H9 (cell line): ENCODE measurements at regions not wholly inside any gene's neighbourhood (a gene's known extent, or its start where the extent isn't known, plus 50 kb on each side); places are given as distances from the start of the nearest gene placed in this dataset.

Experiments used
- DNase-seq: peaks from one replicate; pipeline ENCODE4 v3.0.0-alpha.2; 2017
- H2AFZ ChIP-seq: one replicate; pipeline ENCODE4 v1.6.1; 2013; ENCODE audit warnings: mild to moderate bottlenecking, low read length, control low read depth, moderate library complexity
- H2AK5ac ChIP-seq: 2 replicates; pipeline ENCODE4 v1.6.1; 2013; ENCODE audit warnings: low read length, control low read depth, mixed read lengths; ENCODE audit not compliant: insufficient read length
- H2BK120ac ChIP-seq: one replicate; pipeline ENCODE4 v1.6.1; 2013; ENCODE audit warnings: low read depth, mild to moderate bottlenecking, low read length, control low read depth, inconsistent platforms; ENCODE audit not compliant: poor library complexity, severe bottlenecking
- H2BK12ac ChIP-seq: 2 replicates; pipeline ENCODE4 v1.6.1; 2013; ENCODE audit warnings: low read length, control low read depth, mixed read lengths, low read depth; ENCODE audit not compliant: insufficient read length
- H2BK15ac ChIP-seq: 2 replicates; pipeline ENCODE4 v1.6.1; 2013; ENCODE audit warnings: low read depth, low read length, control low read depth
- H2BK20ac ChIP-seq: one replicate; pipeline ENCODE4 v1.6.1; 2013; ENCODE audit warnings: low read depth, mild to moderate bottlenecking, low read length, control low read depth, inconsistent platforms; ENCODE audit not compliant: poor library complexity, severe bottlenecking
- H2BK5ac ChIP-seq: 2 replicates; pipeline ENCODE4 v1.6.1; 2013; ENCODE audit warnings: low read length, control low read depth, mixed read lengths; ENCODE audit not compliant: insufficient read length
- H3K14ac ChIP-seq: 2 replicates; pipeline ENCODE4 v1.6.1; 2013; ENCODE audit warnings: low read length, control low read depth; ENCODE audit not compliant: insufficient read depth
- H3K18ac ChIP-seq: 2 replicates; pipeline ENCODE4 v1.6.1; 2013; ENCODE audit warnings: low read depth, mild to moderate bottlenecking, mixed read lengths, low read length, control low read depth; ENCODE audit not compliant: insufficient read length
- H3K23ac ChIP-seq: 2 replicates; pipeline ENCODE4 v1.6.1; 2013; ENCODE audit warnings: low read length, control low read depth, mixed read lengths, low read depth; ENCODE audit not compliant: insufficient read length
- H3K23me2 ChIP-seq: 2 replicates; pipeline ENCODE4 v1.6.1; 2013; ENCODE audit warnings: low read depth, mild to moderate bottlenecking, mixed read lengths, low read length, control low read depth; ENCODE audit not compliant: insufficient read length, poor library complexity, severe bottlenecking
- H3K27ac ChIP-seq: 2 replicates; pipeline ENCODE4 v1.5.1; 2013; ENCODE audit warnings: low read length, control low read depth, mixed read lengths, low read depth; ENCODE audit not compliant: insufficient read length
- H3K27me3 ChIP-seq: 2 replicates; pipeline ENCODE4 v1.6.1; 2013; ENCODE audit warnings: low read length, control low read depth, inconsistent platforms; ENCODE audit not compliant: insufficient read depth
- H3K4ac ChIP-seq: 2 replicates; pipeline ENCODE4 v1.6.1; 2013; ENCODE audit warnings: low read depth, mild to moderate bottlenecking, control low read depth, inconsistent platforms, low read length, moderate library complexity
- H3K4me1 ChIP-seq: 2 replicates; pipeline ENCODE4 v1.6.1; 2013; ENCODE audit warnings: low read length, control low read depth, inconsistent platforms; ENCODE audit not compliant: insufficient read depth
- H3K4me2 ChIP-seq: 2 replicates; pipeline ENCODE4 v1.6.1; 2013; ENCODE audit warnings: low read length, control low read depth, mixed read lengths; ENCODE audit not compliant: insufficient read length, insufficient read depth
- H3K56ac ChIP-seq: 2 replicates; pipeline ENCODE4 v1.6.1; 2013; ENCODE audit warnings: low read depth, mild to moderate bottlenecking, mixed read lengths, low read length, control low read depth; ENCODE audit not compliant: insufficient read length
- H3K79me1 ChIP-seq: 2 replicates; pipeline ENCODE4 v1.6.1; 2013; ENCODE audit warnings: low read depth, mild to moderate bottlenecking, moderate library complexity, low read length, control low read depth, inconsistent platforms; ENCODE audit not compliant: insufficient read depth, poor library complexity, severe bottlenecking
- H3K79me2 ChIP-seq: 2 replicates; pipeline ENCODE4 v1.6.1; 2013; ENCODE audit warnings: low read length, control low read depth, inconsistent platforms; ENCODE audit not compliant: insufficient read depth
- H3K9ac ChIP-seq: 2 replicates; pipeline ENCODE4 v1.6.1; 2013; ENCODE audit warnings: low read length, control low read depth, mixed read lengths; ENCODE audit not compliant: insufficient read length; ENCODE audit errors: extremely low read depth
- H3K9me3 ChIP-seq: one replicate; pipeline ENCODE4 v1.6.1; 2013; ENCODE audit warnings: low read depth, low read length, inconsistent platforms; ENCODE audit not compliant: control insufficient read depth
- H3T11ph ChIP-seq: one replicate; pipeline ENCODE4 v1.6.1; 2013; ENCODE audit warnings: mild to moderate bottlenecking, low read length, control low read depth, inconsistent platforms
- H4K20me1 ChIP-seq: one replicate; pipeline ENCODE4 v1.6.1; 2013; ENCODE audit not compliant: control insufficient read depth, insufficient read length, insufficient read depth
- H4K5ac ChIP-seq: 2 replicates; pipeline ENCODE4 v1.6.1; 2013; ENCODE audit warnings: low read depth, mild to moderate bottlenecking, mixed read lengths, low read length, control low read depth; ENCODE audit not compliant: insufficient read length
- H4K8ac ChIP-seq: replicated peaks from 2 replicates; pipeline ENCODE4 v1.6.1; 2013; ENCODE audit warnings: low read length, control low read depth, mixed read lengths, low read depth; ENCODE audit not compliant: insufficient read length
- H4K91ac ChIP-seq: 2 replicates; pipeline ENCODE4 v1.6.1; 2013; ENCODE audit warnings: low read depth, mild to moderate bottlenecking, moderate library complexity, mixed read lengths, low read length, control low read depth; ENCODE audit not compliant: insufficient read length
- H3K27ac Mint-ChIP-seq, 3 experiments: 2 replicates in 2 of 3; 3 replicates in 1 of 3; pipeline ENCODE4 v1.8.0; 2020 to 2021; ENCODE audit warnings: mixed read lengths in 3 of 3, mild to moderate bottlenecking in 1 of 3, moderate library complexity in 1 of 3
- H3K27me3 Mint-ChIP-seq: 2 replicates; pipeline ENCODE4 v1.8.0; 2021; ENCODE audit warnings: low read depth, mild to moderate bottlenecking, moderate library complexity, mixed read lengths
- H3K36me3 Mint-ChIP-seq, 3 experiments: 2 replicates in 2 of 3; 3 replicates in 1 of 3; pipeline ENCODE4 v1.8.0; 2020 to 2021; ENCODE audit warnings: low read depth in 3 of 3, mixed read lengths in 3 of 3; ENCODE audit not compliant: insufficient read depth in 1 of 3
- H3K4me1 Mint-ChIP-seq, 2 experiments: 2 replicates each; pipeline ENCODE4 v1.8.0; 2020; ENCODE audit warnings: mixed read lengths in 2 of 2
- H3K4me3 Mint-ChIP-seq, 2 experiments: 2 replicates in 1 of 2; 3 replicates in 1 of 2; pipeline ENCODE4 v1.8.0; 2020 to 2021; ENCODE audit warnings: mild to moderate bottlenecking in 2 of 2, mixed read lengths in 2 of 2, moderate library complexity in 1 of 2
- H3K9me3 Mint-ChIP-seq, 2 experiments: 2 replicates in 1 of 2; 3 replicates in 1 of 2; pipeline ENCODE4 v1.8.0; 2020; ENCODE audit warnings: mild to moderate bottlenecking in 2 of 2, mixed read lengths in 2 of 2, moderate library complexity in 1 of 2
- CTCF ChIP-seq: fragments of 200-600 bp; sonication (generic); conservative IDR thresholded peaks from 3 replicates; pipeline ENCODE4 v1.8.0; 2021; ENCODE audit warnings: antibody characterized with exemption, mild to moderate bottlenecking
- WGBS: extraction: QIAGEN DNeasy Blood & Tissue Kit; methylation state at CpG from one replicate; pipeline ENCODE4 v1.1.7; 2013; ENCODE audit warnings: missing lambda C conversion rate, low lambda C conversion rate, mixed read lengths; ENCODE audit not compliant: insufficient read length; ENCODE audit errors: extremely low coverage; 5-methylcytosine and 5-hydroxymethylcytosine counted together

- Mint-ChIP-seq H3K36me3 (no peaks in the 10 kb centered on the region; a peak in 1 of 7 replicates), H3K4me3 (no peak overlapping the region), H3K9me3 (no peaks in the 10 kb centered on the region), H3K27ac (no peak overlapping the region), H3K4me1 (peaks cover 9 to 16% of the 10 kb centered on the region in 2 experiments), H3K27me3 (peaks cover 1% of the 10 kb centered on the region)
- H4K8ac ChIP-seq = no peak overlapping the region
- H3K27ac ChIP-seq = no peak overlapping the region
- H3K79me1 ChIP-seq = no peaks in the 10 kb centered on the region
- no peaks in the 10 kb centered on the region for H3K27me3 ChIP-seq
- no peak overlapping the region for H4K5ac ChIP-seq
- no peak overlapping the region for H3K18ac ChIP-seq
- no peak overlapping the region for H3K14ac ChIP-seq
- peaks cover 4% of the 10 kb centered on the region; the same call in 1 of the 2 replicates for H3K4me1 ChIP-seq
- H2AFZ ChIP-seq = no peak overlapping the region
- TF ChIP-seq CTCF = no peak
- H2BK15ac ChIP-seq = no peak overlapping the region
- H3K4me2 ChIP-seq = no peak overlapping the region
- H2BK5ac ChIP-seq = no peak overlapping the region
- H3K9ac ChIP-seq = no peak overlapping the region
- no peak overlapping the region for H3K56ac ChIP-seq
- H3K23ac ChIP-seq = no peak overlapping the region
- no CpG with 5 or more reads among the region's 2 CpGs for WGBS
- H3K9me3 ChIP-seq = no peaks in the 10 kb centered on the region
- no peak overlapping the region for H2BK120ac ChIP-seq
- no peaks in the 10 kb centered on the region for H4K20me1 ChIP-seq
- H2BK12ac ChIP-seq = no peak overlapping the region
- no peak overlapping the region for H3K4ac ChIP-seq
- H2BK20ac ChIP-seq = no peak overlapping the region
- H3K23me2 ChIP-seq = no peaks in the 10 kb centered on the region
- no peak overlapping the region for H4K91ac ChIP-seq
- no peak overlapping the region for H2AK5ac ChIP-seq
- H3T11ph ChIP-seq = no peak overlapping the region
- DNase-seq = no peak
- H3K79me2 ChIP-seq = no peaks in the 10 kb centered on the region
Observed at GRCh38 chr11:112655371-112655770, 305.8 kb upstream of the NCAM1 start.
